Chondrocyte (in vitro differentiated cells): ENCODE measurements at regions not wholly inside any gene's neighbourhood (a gene's known extent, or its start where the extent isn't known, plus 50 kb on each side); places are given as distances from the start of the nearest gene placed in this dataset.

Source experiments
- DNase-seq: peaks from one replicate; pipeline ENCODE4 v3.0.0; 2021; ENCODE audit warnings: mixed read lengths, low spot score
- H3K27ac Mint-ChIP-seq: one replicate; pipeline ENCODE4 v1.8.0; 2021; ENCODE audit warnings: mild to moderate bottlenecking, moderate library complexity, mixed read lengths; ENCODE audit not compliant: unreplicated experiment
- H3K27me3 Mint-ChIP-seq: 2 replicates; pipeline ENCODE4 v1.8.0; 2021; ENCODE audit warnings: low read depth, mixed read lengths
- H3K36me3 Mint-ChIP-seq: 2 replicates; pipeline ENCODE4 v1.8.0; 2021; ENCODE audit warnings: low read depth, mixed read lengths
- H3K4me1 Mint-ChIP-seq: 2 replicates; pipeline ENCODE4 v1.8.0; 2021; ENCODE audit warnings: low read depth, mild to moderate bottlenecking, mixed read lengths
- H3K4me3 Mint-ChIP-seq: one replicate; pipeline ENCODE4 v1.8.0; 2021; ENCODE audit warnings: mild to moderate bottlenecking, moderate library complexity, mixed read lengths; ENCODE audit not compliant: unreplicated experiment
- H3K9me3 Mint-ChIP-seq: 2 replicates; pipeline ENCODE4 v1.8.0; 2021; ENCODE audit warnings: low read depth, mixed read lengths
- TF ChIP-seq, protein P1 (sequence below): fragments of 200-600 bp; sonication (generic); IDR thresholded peaks from 2 replicates; pipeline ENCODE4 v1.5.0; 2021; ENCODE audit warnings: antibody characterized with exemption, mild to moderate bottlenecking, moderate library complexity

DNA sequence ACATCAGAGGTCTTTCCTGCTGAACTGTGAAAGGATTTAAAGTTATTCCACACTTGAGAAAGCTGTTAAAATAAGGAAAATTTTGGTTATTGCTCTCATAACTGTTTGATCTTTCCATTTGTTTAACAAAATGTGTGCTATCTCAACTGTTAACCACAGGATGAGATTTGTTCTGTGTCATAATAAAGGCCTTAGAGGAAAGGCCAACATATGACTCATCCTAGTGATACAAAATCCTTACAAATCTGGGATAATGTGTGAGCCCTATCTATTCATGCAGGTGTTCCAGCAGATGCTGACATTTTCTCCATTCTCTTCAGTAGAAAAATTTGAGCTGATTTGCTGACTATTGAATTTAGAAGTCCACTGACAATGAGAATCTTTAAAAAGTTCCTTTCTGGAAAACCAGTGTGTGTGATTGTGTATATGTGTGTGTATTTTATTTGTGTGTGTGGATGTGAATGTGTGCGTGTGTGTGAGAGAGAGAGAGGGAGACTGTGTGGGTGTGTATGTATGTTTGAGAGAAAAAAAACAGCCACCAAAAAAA is 1111.9 kb upstream of the GYPC start:
- no peak for DNase-seq
- H3K27ac Mint-ChIP-seq, result no peak overlapping the region
- TF ChIP-seq, protein P1, sequence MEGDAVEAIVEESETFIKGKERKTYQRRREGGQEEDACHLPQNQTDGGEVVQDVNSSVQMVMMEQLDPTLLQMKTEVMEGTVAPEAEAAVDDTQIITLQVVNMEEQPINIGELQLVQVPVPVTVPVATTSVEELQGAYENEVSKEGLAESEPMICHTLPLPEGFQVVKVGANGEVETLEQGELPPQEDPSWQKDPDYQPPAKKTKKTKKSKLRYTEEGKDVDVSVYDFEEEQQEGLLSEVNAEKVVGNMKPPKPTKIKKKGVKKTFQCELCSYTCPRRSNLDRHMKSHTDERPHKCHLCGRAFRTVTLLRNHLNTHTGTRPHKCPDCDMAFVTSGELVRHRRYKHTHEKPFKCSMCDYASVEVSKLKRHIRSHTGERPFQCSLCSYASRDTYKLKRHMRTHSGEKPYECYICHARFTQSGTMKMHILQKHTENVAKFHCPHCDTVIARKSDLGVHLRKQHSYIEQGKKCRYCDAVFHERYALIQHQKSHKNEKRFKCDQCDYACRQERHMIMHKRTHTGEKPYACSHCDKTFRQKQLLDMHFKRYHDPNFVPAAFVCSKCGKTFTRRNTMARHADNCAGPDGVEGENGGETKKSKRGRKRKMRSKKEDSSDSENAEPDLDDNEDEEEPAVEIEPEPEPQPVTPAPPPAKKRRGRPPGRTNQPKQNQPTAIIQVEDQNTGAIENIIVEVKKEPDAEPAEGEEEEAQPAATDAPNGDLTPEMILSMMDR, result no peak
- peaks cover 9% of the 10 kb centered on the region for H3K9me3 Mint-ChIP-seq
- no peak overlapping the region for H3K4me3 Mint-ChIP-seq
- no peaks in the 10 kb centered on the region for H3K36me3 Mint-ChIP-seq
- no peaks in the 10 kb centered on the region for H3K27me3 Mint-ChIP-seq
- no peaks in the 10 kb centered on the region for H3K4me1 Mint-ChIP-seq

DNA sequence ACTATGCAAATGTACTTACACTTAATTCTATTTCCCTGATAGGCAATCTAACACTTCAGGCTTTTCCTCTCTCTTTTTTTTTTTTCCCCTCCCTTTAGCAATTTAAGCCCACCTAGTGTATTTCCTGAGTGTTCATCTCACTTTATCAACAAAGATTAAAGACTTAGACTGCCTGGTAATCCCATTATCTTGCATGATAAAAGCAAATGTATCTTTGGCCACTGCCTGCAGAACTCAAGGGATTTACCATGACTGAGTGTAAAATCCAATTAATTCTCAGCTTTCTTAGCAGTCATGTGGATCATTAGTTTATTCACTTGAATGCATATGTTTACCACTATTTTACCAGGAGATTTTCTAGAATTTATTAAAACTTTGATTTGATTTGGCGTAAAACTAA is 1102.2 kb upstream of the GYPC start:
- DNase-seq, result no peak
- no peaks in the 10 kb centered on the region for H3K27me3 Mint-ChIP-seq
- H3K36me3 Mint-ChIP-seq, result no peaks in the 10 kb centered on the region
- no peak overlapping the region for H3K27ac Mint-ChIP-seq
- H3K9me3 Mint-ChIP-seq, result peaks cover under 1% of the 10 kb centered on the region
- H3K4me3 Mint-ChIP-seq, result no peak overlapping the region
- TF ChIP-seq, protein P1, result no peak
- no peaks in the 10 kb centered on the region for H3K4me1 Mint-ChIP-seq

DNA sequence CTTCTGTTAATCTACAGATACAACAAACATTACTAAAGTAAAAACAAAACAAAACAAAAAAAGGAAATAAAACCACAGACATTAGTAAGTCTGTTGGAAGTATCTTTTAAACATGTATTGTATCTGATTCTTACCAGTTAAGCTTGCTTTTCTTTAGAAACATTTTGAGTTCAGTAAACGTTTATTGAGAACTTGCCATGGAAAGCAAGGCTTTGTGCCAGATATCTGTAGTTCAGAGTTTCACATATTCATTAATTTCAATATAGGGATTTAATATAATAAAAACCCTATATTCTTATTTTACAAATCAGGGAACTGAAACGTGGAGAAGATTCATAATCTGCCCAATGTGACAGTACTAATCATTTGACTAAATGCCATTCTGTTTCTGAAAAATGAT is 1101.0 kb upstream of the GYPC start:
- H3K36me3 Mint-ChIP-seq, result no peaks in the 10 kb centered on the region
- no peaks in the 10 kb centered on the region for H3K9me3 Mint-ChIP-seq
- H3K27ac Mint-ChIP-seq, result no peak overlapping the region
- no peak for DNase-seq
- H3K4me3 Mint-ChIP-seq, result no peak overlapping the region
- no peaks in the 10 kb centered on the region for H3K27me3 Mint-ChIP-seq
- TF ChIP-seq, protein P1, result no peak
- no peaks in the 10 kb centered on the region for H3K4me1 Mint-ChIP-seq

DNA sequence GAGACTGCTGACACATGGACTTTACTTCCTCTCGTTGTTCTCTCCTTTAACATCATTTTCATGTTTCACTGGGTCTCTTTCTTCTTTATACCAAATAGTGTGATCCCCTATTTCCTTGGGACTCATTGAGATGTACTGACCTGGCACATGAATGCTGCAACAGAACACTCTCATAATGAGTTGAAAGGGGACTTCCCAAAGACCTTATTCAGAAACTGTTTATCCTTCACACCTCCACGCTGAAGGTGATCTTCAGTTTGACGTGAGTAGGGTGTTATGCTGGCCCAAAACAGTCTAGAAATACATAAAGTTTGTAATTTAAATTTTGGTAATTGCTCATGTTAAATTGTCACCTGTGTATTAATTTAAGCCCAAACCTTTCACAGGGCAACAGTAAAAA is 1096.8 kb upstream of the GYPC start:
- Mint-ChIP-seq H3K27me3 (no peaks in the 10 kb centered on the region), H3K36me3 (no peaks in the 10 kb centered on the region), H3K4me1 (no peaks in the 10 kb centered on the region), H3K9me3 (peaks cover 7% of the 10 kb centered on the region), H3K4me3 (no peak overlapping the region), H3K27ac (no peak overlapping the region)
- no peak for DNase-seq
- TF ChIP-seq, protein P1, result no peak

DNA sequence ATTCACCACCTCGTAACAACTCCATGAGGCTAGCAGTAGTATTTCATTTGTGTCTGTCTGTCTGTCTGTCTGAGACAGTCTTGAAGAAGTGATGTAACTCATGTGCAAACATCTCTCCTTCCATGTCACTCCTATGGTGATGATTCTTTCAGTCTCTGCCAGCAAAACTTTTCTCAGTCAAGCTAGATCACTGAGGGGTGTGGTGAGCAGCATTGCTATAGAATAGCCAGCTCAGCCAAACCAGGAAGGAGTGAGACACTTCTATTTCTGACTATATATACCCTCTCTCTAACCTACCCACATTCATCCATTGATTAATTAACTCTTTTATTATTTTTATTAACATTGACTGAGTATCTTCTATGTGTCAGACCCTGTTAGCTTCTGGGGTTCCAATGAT is 1095.1 kb upstream of the GYPC start:
- peaks cover 8% of the 10 kb centered on the region for H3K9me3 Mint-ChIP-seq
- no peaks in the 10 kb centered on the region for H3K27me3 Mint-ChIP-seq
- H3K36me3 Mint-ChIP-seq, result no peaks in the 10 kb centered on the region
- H3K4me3 Mint-ChIP-seq, result no peak overlapping the region
- TF ChIP-seq, protein P1, result no peak
- no peaks in the 10 kb centered on the region for H3K4me1 Mint-ChIP-seq
- no peak overlapping the region for H3K27ac Mint-ChIP-seq
- no peak for DNase-seq
